Sciatic nerve (tissue), 2 donors: ENCODE measurements at regions not wholly inside any gene's neighbourhood (a gene's known extent, or its start where the extent isn't known, plus 50 kb on each side); places are given as distances from the start of the nearest gene placed in this dataset.

Source experiments
- ATAC-seq: fragments of 200-7000 bp; cut with Tn5 transposase; one replicate; pipeline ENCODE4 v1.9.1; 2020; ENCODE audit warnings: mild to moderate bottlenecking, moderate library complexity
- DNase-seq: peaks from one replicate; pipeline ENCODE4 v3.0.0-alpha.2; 2020; ENCODE audit warnings: low spot score
- intact Hi-C: fragments of 100-400 bp; cut with DNase I; formaldehyde crosslinking; loops from one replicate; pipeline ENCODE4 v1.14.2; 2022
- donor health status: DM: no; HTN: no; CAD: no.
- donor health status: DM: no; HTN: no; CAD: no.

- intact Hi-C loops, result no loop called here
- ATAC-seq (no peak), DNase-seq (no peak)
Measured at GRCh38 chr20:51121901-51122412, 99.0 kb upstream of the KCNG1 start.

- DNase-seq (no peak), ATAC-seq (no peak)
- intact Hi-C loops, result no loop called here
Measured at GRCh38 chr20:51121272-51121671, 98.4 kb upstream of the KCNG1 start.

- DNase-seq, result no peak
- no peak for ATAC-seq
Measured at GRCh38 chr20:51120868-51121267, 98.0 kb upstream of the KCNG1 start.

GRCh38 chr20:51120438-51120837 lies 97.5 kb upstream of the KCNG1 start:
- DNase-seq (no peak), ATAC-seq (no peak)
- intact Hi-C loops, result no loop called here

More at GRCh38 chr20:51120868-51121267, 98.0 kb upstream of the KCNG1 start:
- intact Hi-C loops, result no loop called here

GRCh38 chr20:51119914-51120313 lies 97.0 kb upstream of the KCNG1 start:
- ATAC-seq, result no peak
- DNase-seq, result no peak
- intact Hi-C loops, result no loop called here

- no peak for DNase-seq
- no peak for ATAC-seq
- intact Hi-C loops, result no loop called here
Measured at GRCh38 chr20:51118985-51119527, 96.1 kb upstream of the KCNG1 start.

- intact Hi-C loops, result no loop called here
- ATAC-seq (no peak), DNase-seq (no peak)
Measured at GRCh38 chr20:51118216-51118615, 95.3 kb upstream of the KCNG1 start.

- ATAC-seq, result no peak
- no peak for DNase-seq
- intact Hi-C loops, result no loop called here
Measured at GRCh38 chr20:51116765-51117686, 94.1 kb upstream of the KCNG1 start.

- no peak for ATAC-seq
- intact Hi-C loops, result no loop called here
- no peak for DNase-seq
Measured at GRCh38 chr20:51111290-51111689, 88.4 kb upstream of the KCNG1 start.

GRCh38 chr20:51108638-51109363 lies 85.9 kb upstream of the KCNG1 start:
- ATAC-seq, result no peak
- intact Hi-C loops, result no loop called here

GRCh38 chr20:51106011-51106410 lies 83.1 kb upstream of the KCNG1 start:
- DNase-seq (no peak), ATAC-seq (no peak)
- intact Hi-C loops, result no loop called here

More at GRCh38 chr20:51108638-51109363, 85.9 kb upstream of the KCNG1 start:
- DNase-seq, result no peak

GRCh38 chr20:51104960-51105920 lies 82.3 kb upstream of the KCNG1 start:
- ATAC-seq, result no peak
- intact Hi-C loops, result no loop called here
- no peak for DNase-seq

- no peak for DNase-seq
- intact Hi-C loops, result no loop called here
- ATAC-seq, result no peak
Measured at GRCh38 chr20:51100617-51101016, 77.7 kb upstream of the KCNG1 start.

- ATAC-seq (no peak), DNase-seq (no peak)
- intact Hi-C loops, result no loop called here
Measured at GRCh38 chr20:51098284-51098810, 75.4 kb upstream of the KCNG1 start.

GRCh38 chr20:51097351-51098120 lies 74.6 kb upstream of the KCNG1 start:
- DNase-seq (no peak), ATAC-seq (no peak)
- intact Hi-C loops, result no loop called here

GRCh38 chr20:51096582-51097267 lies 73.8 kb upstream of the KCNG1 start:
- intact Hi-C loops, result no loop called here
- DNase-seq, result no peak
- no peak for ATAC-seq
